ENCODE measurements at regions not wholly inside any gene's neighbourhood (a gene's known extent, or its start where the extent isn't known, plus 50 kb on each side); places are given as distances from the start of the nearest gene placed in this dataset.

DNA sequence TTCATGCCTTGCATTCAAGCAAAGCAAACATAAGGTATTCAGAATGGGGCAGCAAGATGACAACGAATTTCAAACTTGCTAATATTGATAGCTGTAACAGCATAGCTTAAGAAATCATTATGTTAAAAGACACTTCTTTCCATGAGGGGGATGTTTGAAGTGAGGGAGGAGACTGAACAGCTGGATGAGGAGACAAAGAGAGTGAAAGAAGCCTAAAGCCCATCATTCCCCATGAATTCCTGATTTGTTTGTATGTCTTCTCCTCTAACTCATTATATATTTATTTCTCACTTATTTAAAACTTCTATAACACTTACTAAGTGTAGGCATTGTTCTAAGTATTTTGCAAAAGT is 125.2 kb upstream of the PBX1 start:
- Histone ChIP-seq H3K27me3 (no peaks in the 10 kb centered on the region), H3K4me1 (no peaks in the 10 kb centered on the region), H3K36me3 (no peaks in the 10 kb centered on the region), H3K9me3 (no peaks in the 10 kb centered on the region), H3K4me3 (no peak overlapping the region), H3K27ac (no peak overlapping the region)
- TF ChIP-seq POLR2A (IDR thresholded peaks at IDR 0.05) = no peak
- TF ChIP-seq POLR2AphosphoS5 (IDR thresholded peaks at IDR 0.05; ENCODE audit: insufficient read depth in 1 of 2, low read depth in 1 of 2) = no peak
- TF ChIP-seq, protein P1, sequence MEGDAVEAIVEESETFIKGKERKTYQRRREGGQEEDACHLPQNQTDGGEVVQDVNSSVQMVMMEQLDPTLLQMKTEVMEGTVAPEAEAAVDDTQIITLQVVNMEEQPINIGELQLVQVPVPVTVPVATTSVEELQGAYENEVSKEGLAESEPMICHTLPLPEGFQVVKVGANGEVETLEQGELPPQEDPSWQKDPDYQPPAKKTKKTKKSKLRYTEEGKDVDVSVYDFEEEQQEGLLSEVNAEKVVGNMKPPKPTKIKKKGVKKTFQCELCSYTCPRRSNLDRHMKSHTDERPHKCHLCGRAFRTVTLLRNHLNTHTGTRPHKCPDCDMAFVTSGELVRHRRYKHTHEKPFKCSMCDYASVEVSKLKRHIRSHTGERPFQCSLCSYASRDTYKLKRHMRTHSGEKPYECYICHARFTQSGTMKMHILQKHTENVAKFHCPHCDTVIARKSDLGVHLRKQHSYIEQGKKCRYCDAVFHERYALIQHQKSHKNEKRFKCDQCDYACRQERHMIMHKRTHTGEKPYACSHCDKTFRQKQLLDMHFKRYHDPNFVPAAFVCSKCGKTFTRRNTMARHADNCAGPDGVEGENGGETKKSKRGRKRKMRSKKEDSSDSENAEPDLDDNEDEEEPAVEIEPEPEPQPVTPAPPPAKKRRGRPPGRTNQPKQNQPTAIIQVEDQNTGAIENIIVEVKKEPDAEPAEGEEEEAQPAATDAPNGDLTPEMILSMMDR (IDR thresholded peaks at IDR 0.05) = no peak
- intact Hi-C loops (cut with DNase I) = no loop called here
- DNase-seq (ENCODE audit: extremely low spot score in 2 of 2) = no peak

DNA sequence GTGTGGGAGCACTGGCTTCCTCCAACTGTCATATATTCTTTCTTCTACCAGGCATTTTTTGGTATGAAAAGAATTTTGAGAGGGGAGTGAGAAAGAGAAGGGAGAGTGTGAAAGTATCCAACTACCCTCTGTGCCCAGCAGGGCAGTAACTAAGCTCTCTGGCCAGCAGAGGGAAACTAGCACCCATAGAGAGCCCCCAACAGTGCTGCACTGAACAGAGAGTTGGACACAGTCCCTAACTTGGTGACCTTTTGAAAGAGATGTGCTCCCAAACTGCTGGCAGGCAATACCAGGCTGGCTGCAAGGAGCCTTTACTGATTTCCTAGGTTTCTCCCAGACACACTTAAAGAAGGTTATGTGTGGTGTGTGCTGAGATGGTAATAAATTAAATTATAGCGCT is 118.8 kb upstream of the PBX1 start:
- Histone ChIP-seq H3K4me3 (no peak overlapping the region), H3K27ac (no peak overlapping the region), H3K27me3 (no peaks in the 10 kb centered on the region), H3K4me1 (no peaks in the 10 kb centered on the region), H3K36me3 (no peaks in the 10 kb centered on the region), H3K9me3 (no peaks in the 10 kb centered on the region)
- intact Hi-C loops (cut with DNase I) = no loop called here
- TF ChIP-seq, protein P1 (IDR thresholded peaks at IDR 0.05) = no peak
- TF ChIP-seq POLR2A (IDR thresholded peaks at IDR 0.05) = no peak
- no peak for TF ChIP-seq POLR2AphosphoS5 (IDR thresholded peaks at IDR 0.05; ENCODE audit: insufficient read depth in 1 of 2, low read depth in 1 of 2)
- no peak for DNase-seq (ENCODE audit: extremely low spot score in 2 of 2)

GRCh38 chr1:164443166-164443565 is 115.8 kb upstream of the PBX1 start:
- Histone ChIP-seq H3K27me3 (no peaks in the 10 kb centered on the region), H3K4me3 (no peak overlapping the region), H3K27ac (no peak overlapping the region), H3K4me1 (no peaks in the 10 kb centered on the region), H3K9me3 (no peaks in the 10 kb centered on the region), H3K36me3 (no peaks in the 10 kb centered on the region)
- no peak for TF ChIP-seq POLR2AphosphoS5 (IDR thresholded peaks at IDR 0.05; ENCODE audit: insufficient read depth in 1 of 2, low read depth in 1 of 2)
- intact Hi-C loops (cut with DNase I) = no loop called here
- DNase-seq (ENCODE audit: extremely low spot score in 2 of 2) = no peak

- TF ChIP-seq POLR2AphosphoS5 (IDR thresholded peaks at IDR 0.05; ENCODE audit: insufficient read depth in 1 of 2, low read depth in 1 of 2) (no peak), POLR2A (IDR thresholded peaks at IDR 0.05) (no peak)
- TF ChIP-seq, protein P1 (IDR thresholded peaks at IDR 0.05) = no peak
- Histone ChIP-seq H3K27ac (no peak overlapping the region), H3K4me1 (no peaks in the 10 kb centered on the region), H3K4me3 (no peak overlapping the region), H3K9me3 (no peaks in the 10 kb centered on the region), H3K36me3 (no peaks in the 10 kb centered on the region), H3K27me3 (no peaks in the 10 kb centered on the region)
- intact Hi-C loops (cut with DNase I) = no loop called here
- DNase-seq (ENCODE audit: extremely low spot score in 2 of 2) = no peak
Measured at GRCh38 chr1:164443836-164444235, 115.1 kb upstream of the PBX1 start.

DNA sequence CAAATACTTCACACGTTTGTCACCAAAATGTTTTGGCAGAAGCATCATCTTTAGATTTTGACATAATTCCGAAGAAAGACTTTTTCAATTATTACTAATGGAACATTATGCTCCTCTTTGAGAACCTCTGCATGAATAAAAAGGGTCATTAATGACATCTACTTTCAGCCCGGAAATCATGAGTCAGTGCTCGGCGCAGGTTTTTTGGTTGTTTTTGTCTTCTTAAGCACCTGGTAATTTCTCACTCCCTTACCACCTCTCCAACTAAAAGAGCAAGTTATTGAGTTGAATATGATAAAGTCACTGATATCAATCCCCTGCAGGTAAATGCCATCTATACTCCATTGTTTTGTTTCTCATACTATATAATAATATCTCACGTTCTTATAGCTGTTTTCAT is 113.0 kb upstream of the PBX1 start:
- no peaks in the 10 kb centered on the region for H3K9me3 ChIP-seq
- TF ChIP-seq, protein P1 (IDR thresholded peaks at IDR 0.05) = no peak
- TF ChIP-seq POLR2AphosphoS5 (IDR thresholded peaks at IDR 0.05; ENCODE audit: insufficient read depth in 1 of 2, low read depth in 1 of 2) = no peak
- no peak for TF ChIP-seq POLR2A (IDR thresholded peaks at IDR 0.05)
- intact Hi-C loops (cut with DNase I) = no loop called here
- no peaks in the 10 kb centered on the region for H3K4me1 ChIP-seq
- no peak for DNase-seq (ENCODE audit: extremely low spot score in 2 of 2)
- H3K27me3 ChIP-seq = no peaks in the 10 kb centered on the region
- no peak overlapping the region for H3K4me3 ChIP-seq
- no peak overlapping the region for H3K27ac ChIP-seq
- H3K36me3 ChIP-seq = no peaks in the 10 kb centered on the region

DNA sequence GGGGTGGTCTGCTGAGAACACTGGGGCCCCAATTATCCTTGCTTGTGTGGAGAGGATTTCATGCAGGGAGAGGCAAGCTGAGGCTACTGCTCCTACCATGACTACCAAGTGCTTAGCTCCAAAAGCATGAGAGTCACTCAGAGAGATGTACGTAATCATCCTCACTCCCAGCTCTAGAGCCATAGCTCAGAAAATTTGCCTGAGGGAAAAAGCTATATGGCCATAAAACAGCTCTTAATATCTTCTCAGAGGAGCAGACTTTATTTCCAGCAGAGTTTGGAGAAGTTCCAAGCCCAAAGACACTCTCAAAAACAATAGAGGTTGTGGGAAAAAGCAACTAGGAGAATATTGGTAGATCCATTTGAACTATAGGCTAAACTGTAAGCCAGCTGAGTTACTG is 106.4 kb upstream of the PBX1 start:
- intact Hi-C loops (cut with DNase I) = no loop called here
- no peaks in the 10 kb centered on the region for H3K4me1 ChIP-seq
- TF ChIP-seq POLR2A (IDR thresholded peaks at IDR 0.05) (no peak), POLR2AphosphoS5 (IDR thresholded peaks at IDR 0.05; ENCODE audit: insufficient read depth in 1 of 2, low read depth in 1 of 2) (no peak)
- TF ChIP-seq, protein P1 (IDR thresholded peaks at IDR 0.05) = no peak
- no peaks in the 10 kb centered on the region for H3K36me3 ChIP-seq
- no peak overlapping the region for H3K27ac ChIP-seq
- no peaks in the 10 kb centered on the region for H3K9me3 ChIP-seq
- no peak overlapping the region for H3K4me3 ChIP-seq
- no peak for DNase-seq (ENCODE audit: extremely low spot score in 2 of 2)
- H3K27me3 ChIP-seq = no peaks in the 10 kb centered on the region
